GM12878 (cell line): ENCODE measurements at regions not wholly inside any gene's neighbourhood (a gene's known extent, or its start where the extent isn't known, plus 50 kb on each side); places are given as distances from the start of the nearest gene placed in this dataset.

Experiments
- ATAC-seq: fragments of 200-7000 bp; cut with Tn5 transposase; 3 replicates; pipeline ENCODE4 v1.9.1; 2020; ENCODE audit warnings: mild to moderate bottlenecking, moderate library complexity
- BruUV-seq: library from RNA; stranded (reverse); fragments of 400-500 nt; replicated peaks from 2 replicates; lab custom pipeline; 2021; lab: Mats Ljungman, UMichigan
- CTCF ChIA-PET: fragments of 300-600 bp; sonication (Branson Sonifier 250); formaldehyde crosslinking; extraction: SDS; loops from one replicate; lab custom pipeline; 2021; ENCODE audit warnings: inconsistent platforms; lab: Yijun Ruan, JAX
- POLR2A ChIA-PET: fragments of 350-600 bp; formaldehyde crosslinking; extraction: SDS; loops from one replicate; lab custom pipeline; 2021; ENCODE audit warnings: inconsistent platforms; lab: Charles Lee
- RAD21 ChIA-PET: fragments of 300-600 bp; sonication (Branson Sonifier 250); formaldehyde crosslinking; loops from one replicate; lab custom pipeline; 2023; ENCODE audit warnings: antibody characterized with exemption; ENCODE audit not compliant: unreplicated experiment; lab: Charles Lee
- SMC1A ChIA-PET: fragments of 300-600 bp; sonication (Branson Sonifier 250); formaldehyde crosslinking; loops from one replicate; lab custom pipeline; 2023; ENCODE audit not compliant: unreplicated experiment, uncharacterized antibody; lab: Charles Lee
- DNase-seq: peaks from one replicate; pipeline ENCODE4 v3.0.0-alpha.2; 2011; ENCODE audit warnings: low read depth, low spot score
- FAIRE-seq: peaks from 3 replicates; lab custom pipeline; 2011; peaks lifted over from hg19 to GRCh38; lab: Jason Lieb, UNC
- H2AFZ ChIP-seq: 2 replicates; pipeline ENCODE4 v1.6.0; 2011; ENCODE audit warnings: low read depth, low read length, control low read depth; ENCODE audit not compliant: control insufficient read depth
- H3K27ac ChIP-seq: 2 replicates; pipeline ENCODE4 v1.5.1; 2011; ENCODE audit warnings: control low read depth; ENCODE audit not compliant: control insufficient read depth, insufficient read depth
- H3K27me3 ChIP-seq, 2 experiments: replicated peaks in 1 of 2; 2 replicates each; pipeline versions ENCODE4 v1.6.0 to v1.6.1; 2011; ENCODE audit warnings: low read length in 1 of 2; ENCODE audit not compliant: control insufficient read depth in 2 of 2, insufficient read depth in 2 of 2
- H3K36me3 ChIP-seq, 2 experiments: 2 replicates each; pipeline ENCODE4 v1.5.1; 2011; ENCODE audit warnings: low read length in 1 of 2; ENCODE audit not compliant: control insufficient read depth in 2 of 2, insufficient read depth in 2 of 2
- H3K4me1 ChIP-seq: 2 replicates; pipeline ENCODE4 v1.6.1; 2011; ENCODE audit warnings: mild to moderate bottlenecking, low read length, moderate library complexity, mixed read lengths; ENCODE audit not compliant: control insufficient read depth, insufficient read depth
- H3K4me2 ChIP-seq: 2 replicates; pipeline ENCODE4 v1.6.0; 2011; ENCODE audit warnings: control low read depth; ENCODE audit not compliant: control insufficient read depth, insufficient read depth
- H3K4me3 ChIP-seq: fragments of 200-600 bp; sonication (generic); 2 replicates; pipeline ENCODE4 v1.5.1; 2016
- H3K79me2 ChIP-seq: 2 replicates; pipeline ENCODE4 v1.6.0; 2011; ENCODE audit warnings: low read length; ENCODE audit not compliant: control insufficient read depth, insufficient read depth
- H3K9ac ChIP-seq: 2 replicates; pipeline ENCODE4 v1.8.0; 2011; ENCODE audit warnings: low read length, control low read depth, mixed read lengths; ENCODE audit not compliant: control insufficient read depth, insufficient read depth
- H3K9me3 ChIP-seq: replicated peaks from 3 replicates; pipeline ENCODE4 v1.5.1; 2011; ENCODE audit warnings: mild to moderate bottlenecking, low read length; ENCODE audit not compliant: control insufficient read depth, insufficient read depth
- H4K20me1 ChIP-seq: 2 replicates; pipeline ENCODE4 v1.6.0; 2011; ENCODE audit not compliant: control insufficient read depth, insufficient read depth
- CREM ChIP-seq: IDR thresholded peaks from 2 replicates; pipeline ENCODE4 v1.6.1; 2014; ENCODE audit warnings: antibody characterized with exemption, low read depth
- EP300 ChIP-seq, 2 experiments: fragments of 150-350 bp in 1 of 2; IDR thresholded peaks; 2 replicates each; pipeline ENCODE4 v1.6.1; 2011 to 2012; ENCODE audit warnings: low read depth in 2 of 2, low read length in 2 of 2, borderline replicate concordance in 1 of 2, improper control_type of control experiment in 1 of 2, inconsistent platforms in 1 of 2; ENCODE audit not compliant: control insufficient read depth in 1 of 2
- IKZF2 ChIP-seq, 2 experiments: fragments of 450-650 bp; IDR thresholded peaks; 2 replicates each; pipeline ENCODE4 v1.6.1; 2017; ENCODE audit warnings: mild to moderate bottlenecking in 2 of 2, moderate library complexity in 2 of 2
- RB1 ChIP-seq: fragments of 450-650 bp; formaldehyde crosslinking; IDR thresholded peaks from 2 replicates; pipeline ENCODE4 v1.6.1; 2017; ENCODE audit warnings: mild to moderate bottlenecking, borderline replicate concordance
- SMAD5 ChIP-seq: IDR thresholded peaks from 2 replicates; pipeline ENCODE4 v1.6.1; 2016; ENCODE audit warnings: antibody characterized with exemption, low read depth
- TAF1 ChIP-seq: IDR thresholded peaks from 2 replicates; pipeline ENCODE4 v1.6.1; 2011; ENCODE audit warnings: mild to moderate bottlenecking, low read depth, low read length, borderline replicate concordance
- TCF7 ChIP-seq: IDR thresholded peaks from 2 replicates; pipeline ENCODE4 v1.6.1; 2014; ENCODE audit warnings: antibody characterized with exemption, borderline replicate concordance
- WGBS: methylation state at CpG from one replicate; pipeline ENCODE4 v1.1.6; 2016; ENCODE audit warnings: low lambda C conversion rate; ENCODE audit not compliant: insufficient replicate concordance, insufficient coverage; ENCODE audit errors: missing lambda C conversion rate; 5-methylcytosine and 5-hydroxymethylcytosine counted together
- in situ Hi-C: fragments of 300-500 bp; cut with MboI; formaldehyde crosslinking; loops from 9 replicates; pipeline ENCODE4 v1.14.3; 2018; ENCODE audit warnings: mixed read lengths
- intact Hi-C: fragments of 100-400 bp; cut with micrococcal nuclease; formaldehyde crosslinking; loops from one replicate; pipeline ENCODE4 v1.14.2; 2022; ENCODE audit not compliant: unreplicated experiment
- TF ChIP-seq, protein P1 (sequence below): IDR thresholded peaks from 2 replicates; pipeline ENCODE4 v1.6.1; 2012; ENCODE audit warnings: low read length, inconsistent platforms
- TF ChIP-seq, protein P2 (sequence below): fragments of 450-650 bp; formaldehyde crosslinking; IDR thresholded peaks from 2 replicates; pipeline ENCODE4 v1.5.0; 2022; ENCODE audit warnings: mild to moderate bottlenecking, missing genetic modification characterization

DNA sequence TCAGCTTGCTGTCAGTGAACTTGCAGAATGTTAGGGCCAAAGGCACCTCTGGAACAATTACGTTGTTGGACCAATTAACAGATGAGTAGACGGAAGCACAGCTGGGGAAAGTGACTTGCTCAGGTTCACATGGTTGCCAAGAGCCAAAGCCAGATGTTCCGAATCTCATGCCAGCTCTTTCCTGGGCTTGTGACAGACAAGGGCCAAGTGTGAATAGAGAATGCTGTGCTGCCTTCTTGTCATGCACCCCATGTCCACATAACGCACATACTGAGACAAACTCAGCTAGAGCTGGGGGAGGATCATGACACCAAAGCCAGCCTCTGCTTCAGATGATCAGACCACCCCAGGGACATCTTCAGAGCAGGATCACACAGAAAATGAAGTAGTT lies 616.3 kb downstream of the INSC start:
- Histone ChIP-seq H3K79me2 (no peaks in the 10 kb centered on the region), H4K20me1 (no peaks in the 10 kb centered on the region), H3K4me2 (no peak overlapping the region), H2AFZ (no peak overlapping the region), H3K4me1 (no peaks in the 10 kb centered on the region), H3K36me3 (no peaks in the 10 kb centered on the region), H3K9me3 (no peaks in the 10 kb centered on the region), H3K4me3 (no peak overlapping the region), H3K27ac (no peak overlapping the region), H3K9ac (no peak overlapping the region), H3K27me3 (no peaks in the 10 kb centered on the region)
- ChIA-PET SMC1A (interaction anchor here (1.0 to 1.5 kb wide), 2 partner anchors 10 to 12 kb away, joined by 3 to 5 read pairs; no protein-coding TSS in a partner anchor), CTCF (interaction anchor here (1.3 kb wide), 1 partner anchor 96 kb away, joined by 3 read pairs; no protein-coding TSS in a partner anchor), RAD21 (no interaction called here), POLR2A (interaction anchor here (1.3 kb wide), 1 partner anchor 14 kb away, joined by 3 read pairs; no protein-coding TSS in a partner anchor)
- no peak for DNase-seq
- no peak for FAIRE-seq
- ATAC-seq: no peak
- in situ Hi-C loops (no loop called here), intact Hi-C loops (no loop called here)
- BruUV-seq: no TSS peak
- WGBS: 23% methylated on average over 4 of the region's 4 CpGs
- no peak for TF ChIP-seq SMAD5
- no peak for TF ChIP-seq RB1
- TF ChIP-seq, protein P1, sequence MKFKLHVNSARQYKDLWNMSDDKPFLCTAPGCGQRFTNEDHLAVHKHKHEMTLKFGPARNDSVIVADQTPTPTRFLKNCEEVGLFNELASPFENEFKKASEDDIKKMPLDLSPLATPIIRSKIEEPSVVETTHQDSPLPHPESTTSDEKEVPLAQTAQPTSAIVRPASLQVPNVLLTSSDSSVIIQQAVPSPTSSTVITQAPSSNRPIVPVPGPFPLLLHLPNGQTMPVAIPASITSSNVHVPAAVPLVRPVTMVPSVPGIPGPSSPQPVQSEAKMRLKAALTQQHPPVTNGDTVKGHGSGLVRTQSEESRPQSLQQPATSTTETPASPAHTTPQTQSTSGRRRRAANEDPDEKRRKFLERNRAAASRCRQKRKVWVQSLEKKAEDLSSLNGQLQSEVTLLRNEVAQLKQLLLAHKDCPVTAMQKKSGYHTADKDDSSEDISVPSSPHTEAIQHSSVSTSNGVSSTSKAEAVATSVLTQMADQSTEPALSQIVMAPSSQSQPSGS: no peak
- TF ChIP-seq EP300 (IDR thresholded peaks at IDR 0.05; ENCODE audit: borderline replicate concordance in 1 of 2, control insufficient read depth in 1 of 2, low read depth in 2 of 2, low read length in 2 of 2): no peak
- TF ChIP-seq TCF7: no peak
- TF ChIP-seq, protein P2, sequence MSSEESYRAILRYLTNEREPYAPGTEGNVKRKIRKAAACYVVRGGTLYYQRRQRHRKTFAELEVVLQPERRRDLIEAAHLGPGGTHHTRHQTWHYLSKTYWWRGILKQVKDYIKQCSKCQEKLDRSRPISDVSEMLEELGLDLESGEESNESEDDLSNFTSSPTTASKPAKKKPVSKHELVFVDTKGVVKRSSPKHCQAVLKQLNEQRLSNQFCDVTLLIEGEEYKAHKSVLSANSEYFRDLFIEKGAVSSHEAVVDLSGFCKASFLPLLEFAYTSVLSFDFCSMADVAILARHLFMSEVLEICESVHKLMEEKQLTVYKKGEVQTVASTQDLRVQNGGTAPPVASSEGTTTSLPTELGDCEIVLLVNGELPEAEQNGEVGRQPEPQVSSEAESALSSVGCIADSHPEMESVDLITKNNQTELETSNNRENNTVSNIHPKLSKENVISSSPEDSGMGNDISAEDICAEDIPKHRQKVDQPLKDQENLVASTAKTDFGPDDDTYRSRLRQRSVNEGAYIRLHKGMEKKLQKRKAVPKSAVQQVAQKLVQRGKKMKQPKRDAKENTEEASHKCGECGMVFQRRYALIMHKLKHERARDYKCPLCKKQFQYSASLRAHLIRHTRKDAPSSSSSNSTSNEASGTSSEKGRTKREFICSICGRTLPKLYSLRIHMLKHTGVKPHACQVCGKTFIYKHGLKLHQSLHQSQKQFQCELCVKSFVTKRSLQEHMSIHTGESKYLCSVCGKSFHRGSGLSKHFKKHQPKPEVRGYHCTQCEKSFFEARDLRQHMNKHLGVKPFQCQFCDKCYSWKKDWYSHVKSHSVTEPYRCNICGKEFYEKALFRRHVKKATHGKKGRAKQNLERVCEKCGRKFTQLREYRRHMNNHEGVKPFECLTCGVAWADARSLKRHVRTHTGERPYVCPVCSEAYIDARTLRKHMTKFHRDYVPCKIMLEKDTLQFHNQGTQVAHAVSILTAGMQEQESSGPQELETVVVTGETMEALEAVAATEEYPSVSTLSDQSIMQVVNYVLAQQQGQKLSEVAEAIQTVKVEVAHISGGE (CRISPR knock-in tag): no peak
- no peak for TF ChIP-seq TAF1
- TF ChIP-seq IKZF2 (IDR thresholded peaks at IDR 0.05): no peak
- TF ChIP-seq CREM: no peak
